IMR-90 (cell line): ENCODE measurements at regions not wholly inside any gene's neighbourhood (a gene's known extent, or its start where the extent isn't known, plus 50 kb on each side); places are given as distances from the start of the nearest gene placed in this dataset.
"Not testable (repeated sequence)": the region's sequence is repeated elsewhere in the genome, so short reads cannot be mapped to it uniquely, and the experiment has no call there.

Source experiments
- ATAC-seq: fragments of 200-7000 bp; cut with Tn5 transposase; 2 replicates; pipeline ENCODE4 v1.9.1; 2020; ENCODE audit warnings: low read depth, mild to moderate bottlenecking, moderate library complexity
- BruUV-seq: library from RNA; stranded (reverse); fragments of 400-500 nt; replicated peaks from 2 replicates; lab custom pipeline; 2021; lab: Mats Ljungman, UMichigan
- CTCF ChIA-PET: fragments of 300-600 bp; formaldehyde crosslinking; extraction: SDS; loops from one replicate; lab custom pipeline; 2021; ENCODE audit warnings: antibody characterized with exemption; lab: Yijun Ruan, JAX
- POLR2A ChIA-PET: fragments of 300-600 bp; sonication (Branson Sonifier 250); formaldehyde crosslinking; loops from one replicate; lab custom pipeline; 2022; ENCODE audit warnings: antibody characterized with exemption; ENCODE audit not compliant: unreplicated experiment; lab: Charles Lee
- DNase-seq: peaks from one replicate; pipeline ENCODE4 v3.0.0; 2013
- H2AFZ ChIP-seq: replicated peaks from 2 replicates; pipeline ENCODE3; 2013; ENCODE audit warnings: low read length, mild to moderate bottlenecking; ENCODE audit not compliant: poor library complexity
- H2AK5ac ChIP-seq: 2 replicates; pipeline ENCODE4 v1.6.1; 2013; ENCODE audit warnings: low read depth, low read length, inconsistent platforms
- H2AK9ac ChIP-seq: replicated peaks from 2 replicates; pipeline ENCODE3; 2013; ENCODE audit warnings: mild to moderate bottlenecking, low read depth, low read length, moderate library complexity; ENCODE audit not compliant: poor library complexity
- H2BK120ac ChIP-seq: 2 replicates; pipeline ENCODE4 v1.6.1; 2013; ENCODE audit warnings: low read depth, low read length, inconsistent platforms
- H2BK15ac ChIP-seq: 3 replicates; pipeline ENCODE4 v1.6.1; 2013; ENCODE audit warnings: low read depth, low read length, inconsistent platforms
- H2BK20ac ChIP-seq: 2 replicates; pipeline ENCODE4 v1.6.1; 2013; ENCODE audit warnings: low read depth, mild to moderate bottlenecking, inconsistent platforms, low read length, moderate library complexity
- H2BK5ac ChIP-seq: 2 replicates; pipeline ENCODE4 v1.6.1; 2013; ENCODE audit warnings: mild to moderate bottlenecking, low read depth, low read length, inconsistent platforms; ENCODE audit not compliant: poor library complexity, severe bottlenecking
- H3K14ac ChIP-seq: replicated peaks from 2 replicates; pipeline ENCODE4 v1.6.1; 2013; ENCODE audit warnings: low read depth, low read length, inconsistent platforms
- H3K18ac ChIP-seq: 2 replicates; pipeline ENCODE4 v1.6.1; 2013; ENCODE audit warnings: low read depth, low read length, control low read depth
- H3K23ac ChIP-seq: 2 replicates; pipeline ENCODE4 v1.6.1; 2013; ENCODE audit warnings: low read depth, low read length, inconsistent platforms
- H3K27ac ChIP-seq: 2 replicates; pipeline ENCODE4 v1.5.1; 2013; ENCODE audit warnings: mild to moderate bottlenecking, control low read depth, low read length; ENCODE audit not compliant: insufficient read depth
- H3K27me3 ChIP-seq: 2 replicates; pipeline ENCODE4 v1.6.1; 2013; ENCODE audit warnings: low read length; ENCODE audit not compliant: control insufficient read depth, insufficient read depth
- H3K36me3 ChIP-seq: 2 replicates; pipeline ENCODE4 v1.6.1; 2013; ENCODE audit warnings: low read length, mixed read lengths; ENCODE audit not compliant: control insufficient read depth, insufficient read depth
- H3K4ac ChIP-seq: 2 replicates; pipeline ENCODE4 v1.6.1; 2013; ENCODE audit warnings: low read depth, low read length, inconsistent platforms
- H3K4me1 ChIP-seq: 2 replicates; pipeline ENCODE4 v1.6.1; 2013; ENCODE audit warnings: low read length, mixed read lengths; ENCODE audit not compliant: control insufficient read depth, insufficient read depth
- H3K4me2 ChIP-seq: 2 replicates; pipeline ENCODE4 v1.6.1; 2013; ENCODE audit warnings: low read depth, mild to moderate bottlenecking, control low read depth, low read length, moderate library complexity
- H3K4me3 ChIP-seq: 2 replicates; pipeline ENCODE4 v1.5.1; 2013; ENCODE audit warnings: low read depth, mild to moderate bottlenecking, control low read depth, low read length, moderate library complexity; ENCODE audit not compliant: insufficient read depth
- H3K56ac ChIP-seq: 2 replicates; pipeline ENCODE4 v1.6.1; 2013; ENCODE audit warnings: low read length, inconsistent platforms; ENCODE audit not compliant: insufficient read depth; ENCODE audit errors: extremely low read depth
- H3K79me1 ChIP-seq, 2 experiments: 2 replicates each; pipeline ENCODE4 v1.6.1; 2013; ENCODE audit warnings: low read length in 2 of 2, inconsistent platforms in 1 of 2, low read depth in 1 of 2
- H3K9ac ChIP-seq: 2 replicates; pipeline ENCODE4 v1.6.1; 2013; ENCODE audit warnings: low read depth, low read length, control low read depth
- H3K9me1 ChIP-seq: 2 replicates; pipeline ENCODE4 v1.6.1; 2013; ENCODE audit warnings: low read length, inconsistent platforms; ENCODE audit not compliant: insufficient read depth
- H3K9me3 ChIP-seq: 2 replicates; pipeline ENCODE4 v1.6.1; 2013; ENCODE audit warnings: low read length; ENCODE audit not compliant: control insufficient read depth, insufficient read depth
- H4K20me1 ChIP-seq: 2 replicates; pipeline ENCODE4 v1.6.1; 2013; ENCODE audit warnings: low read length, inconsistent platforms; ENCODE audit not compliant: insufficient read depth
- H4K5ac ChIP-seq: 2 replicates; pipeline ENCODE4 v1.6.1; 2013; ENCODE audit warnings: mild to moderate bottlenecking, low read depth, low read length, control low read depth
- H4K8ac ChIP-seq, 2 experiments: 2 replicates each; pipeline ENCODE4 v1.6.1; 2013; ENCODE audit warnings: low read depth in 2 of 2, low read length in 2 of 2, control low read depth in 1 of 2, inconsistent platforms in 1 of 2
- H4K91ac ChIP-seq: 2 replicates; pipeline ENCODE4 v1.6.1; 2013; ENCODE audit warnings: low read depth, low read length, inconsistent platforms; ENCODE audit not compliant: insufficient read depth
- WGBS, 2 experiments: methylation state at CpG; one replicate each; pipeline versions ENCODE4 v1.1.5 to v1.1.7; 2013; ENCODE audit warnings: missing lambda C conversion rate in 2 of 2; ENCODE audit not compliant: insufficient read length in 1 of 2; ENCODE audit errors: extremely low coverage in 2 of 2; 5-methylcytosine and 5-hydroxymethylcytosine counted together
- dilution Hi-C: fragments of 300-500 bp; cut with HindIII; formaldehyde crosslinking; loops from one replicate; pipeline ENCODE4 v1.14.3; 2018; ENCODE audit warnings: low sequenced_read_pairs; ENCODE audit not compliant: unreplicated experiment
- in situ Hi-C: fragments of 300-500 bp; cut with MboI; formaldehyde crosslinking; loops from 3 replicates; pipeline ENCODE4 v1.14.3; 2019; ENCODE audit warnings: low sequenced_read_pairs, inconsistent platforms, mixed read lengths
- intact Hi-C: fragments of 100-400 bp; cut with micrococcal nuclease; formaldehyde crosslinking; loops from 2 replicates; pipeline ENCODE4 v1.10.0; 2022

- H3K4me2 ChIP-seq, dilution Hi-C loops, H3K9ac ChIP-seq, H2AFZ ChIP-seq, H2AK9ac ChIP-seq, H2AK5ac ChIP-seq, in situ Hi-C loops, POLR2A ChIA-PET, H4K20me1 ChIP-seq, H3K4me1 ChIP-seq, H4K8ac ChIP-seq, H2BK15ac ChIP-seq, H2BK20ac ChIP-seq, H3K14ac ChIP-seq, H3K56ac ChIP-seq, H3K9me3 ChIP-seq, H3K79me1 ChIP-seq, H3K27me3 ChIP-seq, H4K91ac ChIP-seq, H3K36me3 ChIP-seq, BruUV-seq, DNase-seq, H3K4me3 ChIP-seq, CTCF ChIA-PET, H2BK5ac ChIP-seq, H3K4ac ChIP-seq, H3K9me1 ChIP-seq, H3K27ac ChIP-seq, ATAC-seq, H2BK120ac ChIP-seq, H3K18ac ChIP-seq, intact Hi-C loops, H4K5ac ChIP-seq, H3K23ac ChIP-seq: not testable (repeated sequence)
- WGBS, 2 experiments: 100% methylated on average over 1 of the region's 6 CpGs; no CpG with 5 or more reads in 1 of the 2 experiments
Measured at GRCh38 chr19:14319720-14320119, 61.5 kb upstream of the ADGRE5 start.
